Suprapubic skin (tissue), 4 donors: ENCODE measurements at regions not wholly inside any gene's neighbourhood (a gene's known extent, or its start where the extent isn't known, plus 50 kb on each side); places are given as distances from the start of the nearest gene placed in this dataset.

Source experiments
- DNase-seq, 2 donors: peaks; one replicate each; pipeline ENCODE4 v3.0.0-alpha.2; 2019; ENCODE audit warnings: low spot score in 2 of 2
- H3K27ac ChIP-seq: fragments of 200-600 bp; sonication (generic); one replicate; pipeline ENCODE4 v1.5.1; 2019
- H3K27me3 ChIP-seq: fragments of 200-600 bp; sonication (generic); one replicate; pipeline ENCODE4 v1.5.1; 2019
- H3K36me3 ChIP-seq: fragments of 200-600 bp; sonication (generic); one replicate; pipeline ENCODE4 v1.5.1; 2019
- H3K4me1 ChIP-seq: fragments of 200-600 bp; sonication (generic); one replicate; pipeline ENCODE4 v1.5.1; 2019
- H3K4me3 ChIP-seq: fragments of 200-600 bp; sonication (generic); one replicate; pipeline ENCODE4 v1.5.1; 2019; ENCODE audit warnings: mild to moderate bottlenecking
- H3K9me3 ChIP-seq: fragments of 200-600 bp; sonication (generic); one replicate; pipeline ENCODE4 v1.5.1; 2019
- CTCF ChIP-seq, 2 donors: fragments of 200-600 bp in 1 of 2; fragments of 450-650 bp in 1 of 2; sonication (generic) in 1 of 2; IDR thresholded peaks; one replicate each; pipeline ENCODE4 v1.5.1; 2016 to 2019; ENCODE audit warnings: antibody characterized with exemption in 2 of 2, mild to moderate bottlenecking in 1 of 2, moderate library complexity in 1 of 2
- EP300 ChIP-seq: sonication (generic); formaldehyde crosslinking; IDR thresholded peaks from one replicate; pipeline ENCODE4 v1.6.1; 2017; ENCODE audit warnings: antibody characterized with exemption
- POLR2A ChIP-seq, 2 donors: fragments of 450-650 bp; IDR thresholded peaks; one replicate each; pipeline ENCODE4 v1.6.1; 2017; ENCODE audit warnings: antibody characterized with exemption in 2 of 2, mild to moderate bottlenecking in 2 of 2, moderate library complexity in 2 of 2
- POLR2AphosphoS5 ChIP-seq, 3 donors: sonication (generic); formaldehyde crosslinking; IDR thresholded peaks; one replicate each; pipeline ENCODE4 v1.6.1; 2017; ENCODE audit warnings: antibody characterized with exemption in 3 of 3
- WGBS: methylation state at CpG from one replicate; pipeline ENCODE4 v1.1.5; 2018; 5-methylcytosine and 5-hydroxymethylcytosine counted together

- 63% methylated on average over 9 of the region's 11 CpGs for WGBS
- Histone ChIP-seq H3K27ac (no peak overlapping the region), H3K4me1 (peaks cover 7% of the 10 kb centered on the region), H3K4me3 (no peak overlapping the region), H3K36me3 (no peaks in the 10 kb centered on the region), H3K27me3 (peaks cover 10% of the 10 kb centered on the region), H3K9me3 (no peaks in the 10 kb centered on the region)
- TF ChIP-seq EP300 (no peak), POLR2A (IDR thresholded peaks at IDR 0.05) (no peak), CTCF (IDR thresholded peaks at IDR 0.05) (no peak), POLR2AphosphoS5 (IDR thresholded peaks at IDR 0.05) (no peak)
- DNase-seq = no peak
These were observed 103.7 kb downstream of the AXIN2 start for GRCh38 chr17:65457635-65458257.

GRCh38 chr17:65457183-65457582 lies 104.3 kb downstream of the AXIN2 start:
- Histone ChIP-seq H3K9me3 (no peaks in the 10 kb centered on the region), H3K36me3 (no peaks in the 10 kb centered on the region), H3K27me3 (peaks cover 10% of the 10 kb centered on the region), H3K4me3 (no peak overlapping the region), H3K27ac (no peak overlapping the region), H3K4me1 (peaks cover 7% of the 10 kb centered on the region)
- TF ChIP-seq POLR2A (IDR thresholded peaks at IDR 0.05) = no peak
- TF ChIP-seq EP300 = no peak
- no peak for TF ChIP-seq POLR2AphosphoS5 (IDR thresholded peaks at IDR 0.05)
- no peak for TF ChIP-seq CTCF (IDR thresholded peaks at IDR 0.05)
- WGBS = 84% methylated on average over 3 of the region's 3 CpGs
- DNase-seq = no peak

- Histone ChIP-seq H3K9me3 (no peaks in the 10 kb centered on the region), H3K4me1 (peaks cover 7% of the 10 kb centered on the region), H3K4me3 (no peak overlapping the region), H3K27me3 (peaks cover 10% of the 10 kb centered on the region), H3K27ac (no peak overlapping the region), H3K36me3 (no peaks in the 10 kb centered on the region)
- WGBS = 71% methylated on average over 7 of the region's 7 CpGs
- no peak for DNase-seq
- TF ChIP-seq EP300 = no peak
- no peak for TF ChIP-seq CTCF (IDR thresholded peaks at IDR 0.05)
- no peak for TF ChIP-seq POLR2AphosphoS5 (IDR thresholded peaks at IDR 0.05)
- TF ChIP-seq POLR2A (IDR thresholded peaks at IDR 0.05) = no peak
These were observed 104.9 kb downstream of the AXIN2 start for GRCh38 chr17:65456368-65457151.

GRCh38 chr17:65455972-65456343 lies 105.5 kb downstream of the AXIN2 start:
- peaks cover 7% of the 10 kb centered on the region for H3K4me1 ChIP-seq

More at GRCh38 chr17:65455972-65456343, 105.5 kb downstream of the AXIN2 start:
- Histone ChIP-seq H3K27me3 (peaks cover 10% of the 10 kb centered on the region), H3K9me3 (no peaks in the 10 kb centered on the region), H3K27ac (no peak overlapping the region), H3K36me3 (no peaks in the 10 kb centered on the region), H3K4me3 (no peak overlapping the region)
- TF ChIP-seq CTCF (IDR thresholded peaks at IDR 0.05) (no peak), POLR2A (IDR thresholded peaks at IDR 0.05) (no peak), POLR2AphosphoS5 (IDR thresholded peaks at IDR 0.05) (no peak), EP300 (no peak)
- WGBS = 30% methylated on average over 7 of the region's 7 CpGs
- no peak for DNase-seq
